H9 (cell line): ENCODE measurements at regions not wholly inside any gene's neighbourhood (a gene's known extent, or its start where the extent isn't known, plus 50 kb on each side); places are given as distances from the start of the nearest gene placed in this dataset.

Source experiments
- DNase-seq: peaks from one replicate; pipeline ENCODE4 v3.0.0-alpha.2; 2017
- H2AFZ ChIP-seq: one replicate; pipeline ENCODE4 v1.6.1; 2013; ENCODE audit warnings: mild to moderate bottlenecking, low read length, control low read depth, moderate library complexity
- H2AK5ac ChIP-seq: 2 replicates; pipeline ENCODE4 v1.6.1; 2013; ENCODE audit warnings: low read length, control low read depth, mixed read lengths; ENCODE audit not compliant: insufficient read length
- H2BK120ac ChIP-seq: one replicate; pipeline ENCODE4 v1.6.1; 2013; ENCODE audit warnings: low read depth, mild to moderate bottlenecking, low read length, control low read depth, inconsistent platforms; ENCODE audit not compliant: poor library complexity, severe bottlenecking
- H2BK12ac ChIP-seq: 2 replicates; pipeline ENCODE4 v1.6.1; 2013; ENCODE audit warnings: low read length, control low read depth, mixed read lengths, low read depth; ENCODE audit not compliant: insufficient read length
- H2BK15ac ChIP-seq: 2 replicates; pipeline ENCODE4 v1.6.1; 2013; ENCODE audit warnings: low read depth, low read length, control low read depth
- H2BK20ac ChIP-seq: one replicate; pipeline ENCODE4 v1.6.1; 2013; ENCODE audit warnings: low read depth, mild to moderate bottlenecking, low read length, control low read depth, inconsistent platforms; ENCODE audit not compliant: poor library complexity, severe bottlenecking
- H2BK5ac ChIP-seq: 2 replicates; pipeline ENCODE4 v1.6.1; 2013; ENCODE audit warnings: low read length, control low read depth, mixed read lengths; ENCODE audit not compliant: insufficient read length
- H3K14ac ChIP-seq: 2 replicates; pipeline ENCODE4 v1.6.1; 2013; ENCODE audit warnings: low read length, control low read depth; ENCODE audit not compliant: insufficient read depth
- H3K18ac ChIP-seq: 2 replicates; pipeline ENCODE4 v1.6.1; 2013; ENCODE audit warnings: low read depth, mild to moderate bottlenecking, mixed read lengths, low read length, control low read depth; ENCODE audit not compliant: insufficient read length
- H3K23ac ChIP-seq: 2 replicates; pipeline ENCODE4 v1.6.1; 2013; ENCODE audit warnings: low read length, control low read depth, mixed read lengths, low read depth; ENCODE audit not compliant: insufficient read length
- H3K23me2 ChIP-seq: 2 replicates; pipeline ENCODE4 v1.6.1; 2013; ENCODE audit warnings: low read depth, mild to moderate bottlenecking, mixed read lengths, low read length, control low read depth; ENCODE audit not compliant: insufficient read length, poor library complexity, severe bottlenecking
- H3K27ac ChIP-seq: 2 replicates; pipeline ENCODE4 v1.5.1; 2013; ENCODE audit warnings: low read length, control low read depth, mixed read lengths, low read depth; ENCODE audit not compliant: insufficient read length
- H3K27me3 ChIP-seq: 2 replicates; pipeline ENCODE4 v1.6.1; 2013; ENCODE audit warnings: low read length, control low read depth, inconsistent platforms; ENCODE audit not compliant: insufficient read depth
- H3K4ac ChIP-seq: 2 replicates; pipeline ENCODE4 v1.6.1; 2013; ENCODE audit warnings: low read depth, mild to moderate bottlenecking, control low read depth, inconsistent platforms, low read length, moderate library complexity
- H3K4me1 ChIP-seq: 2 replicates; pipeline ENCODE4 v1.6.1; 2013; ENCODE audit warnings: low read length, control low read depth, inconsistent platforms; ENCODE audit not compliant: insufficient read depth
- H3K4me2 ChIP-seq: 2 replicates; pipeline ENCODE4 v1.6.1; 2013; ENCODE audit warnings: low read length, control low read depth, mixed read lengths; ENCODE audit not compliant: insufficient read length, insufficient read depth
- H3K56ac ChIP-seq: 2 replicates; pipeline ENCODE4 v1.6.1; 2013; ENCODE audit warnings: low read depth, mild to moderate bottlenecking, mixed read lengths, low read length, control low read depth; ENCODE audit not compliant: insufficient read length
- H3K79me1 ChIP-seq: 2 replicates; pipeline ENCODE4 v1.6.1; 2013; ENCODE audit warnings: low read depth, mild to moderate bottlenecking, moderate library complexity, low read length, control low read depth, inconsistent platforms; ENCODE audit not compliant: insufficient read depth, poor library complexity, severe bottlenecking
- H3K79me2 ChIP-seq: 2 replicates; pipeline ENCODE4 v1.6.1; 2013; ENCODE audit warnings: low read length, control low read depth, inconsistent platforms; ENCODE audit not compliant: insufficient read depth
- H3K9ac ChIP-seq: 2 replicates; pipeline ENCODE4 v1.6.1; 2013; ENCODE audit warnings: low read length, control low read depth, mixed read lengths; ENCODE audit not compliant: insufficient read length; ENCODE audit errors: extremely low read depth
- H3K9me3 ChIP-seq: one replicate; pipeline ENCODE4 v1.6.1; 2013; ENCODE audit warnings: low read depth, low read length, inconsistent platforms; ENCODE audit not compliant: control insufficient read depth
- H3T11ph ChIP-seq: one replicate; pipeline ENCODE4 v1.6.1; 2013; ENCODE audit warnings: mild to moderate bottlenecking, low read length, control low read depth, inconsistent platforms
- H4K20me1 ChIP-seq: one replicate; pipeline ENCODE4 v1.6.1; 2013; ENCODE audit not compliant: control insufficient read depth, insufficient read length, insufficient read depth
- H4K5ac ChIP-seq: 2 replicates; pipeline ENCODE4 v1.6.1; 2013; ENCODE audit warnings: low read depth, mild to moderate bottlenecking, mixed read lengths, low read length, control low read depth; ENCODE audit not compliant: insufficient read length
- H4K8ac ChIP-seq: replicated peaks from 2 replicates; pipeline ENCODE4 v1.6.1; 2013; ENCODE audit warnings: low read length, control low read depth, mixed read lengths, low read depth; ENCODE audit not compliant: insufficient read length
- H4K91ac ChIP-seq: 2 replicates; pipeline ENCODE4 v1.6.1; 2013; ENCODE audit warnings: low read depth, mild to moderate bottlenecking, moderate library complexity, mixed read lengths, low read length, control low read depth; ENCODE audit not compliant: insufficient read length
- H3K27ac Mint-ChIP-seq, 3 experiments: 2 replicates in 2 of 3; 3 replicates in 1 of 3; pipeline ENCODE4 v1.8.0; 2020 to 2021; ENCODE audit warnings: mixed read lengths in 3 of 3, mild to moderate bottlenecking in 1 of 3, moderate library complexity in 1 of 3
- H3K27me3 Mint-ChIP-seq: 2 replicates; pipeline ENCODE4 v1.8.0; 2021; ENCODE audit warnings: low read depth, mild to moderate bottlenecking, moderate library complexity, mixed read lengths
- H3K36me3 Mint-ChIP-seq, 3 experiments: 2 replicates in 2 of 3; 3 replicates in 1 of 3; pipeline ENCODE4 v1.8.0; 2020 to 2021; ENCODE audit warnings: low read depth in 3 of 3, mixed read lengths in 3 of 3; ENCODE audit not compliant: insufficient read depth in 1 of 3
- H3K4me1 Mint-ChIP-seq, 2 experiments: 2 replicates each; pipeline ENCODE4 v1.8.0; 2020; ENCODE audit warnings: mixed read lengths in 2 of 2
- H3K4me3 Mint-ChIP-seq, 2 experiments: 2 replicates in 1 of 2; 3 replicates in 1 of 2; pipeline ENCODE4 v1.8.0; 2020 to 2021; ENCODE audit warnings: mild to moderate bottlenecking in 2 of 2, mixed read lengths in 2 of 2, moderate library complexity in 1 of 2
- H3K9me3 Mint-ChIP-seq, 2 experiments: 2 replicates in 1 of 2; 3 replicates in 1 of 2; pipeline ENCODE4 v1.8.0; 2020; ENCODE audit warnings: mild to moderate bottlenecking in 2 of 2, mixed read lengths in 2 of 2, moderate library complexity in 1 of 2
- WGBS: extraction: QIAGEN DNeasy Blood & Tissue Kit; methylation state at CpG from one replicate; pipeline ENCODE4 v1.1.7; 2013; ENCODE audit warnings: missing lambda C conversion rate, low lambda C conversion rate, mixed read lengths; ENCODE audit not compliant: insufficient read length; ENCODE audit errors: extremely low coverage; 5-methylcytosine and 5-hydroxymethylcytosine counted together
- TF ChIP-seq, protein P1 (sequence below): fragments of 200-600 bp; sonication (generic); conservative IDR thresholded peaks from 3 replicates; pipeline ENCODE4 v1.8.0; 2021; ENCODE audit warnings: antibody characterized with exemption, mild to moderate bottlenecking

DNA sequence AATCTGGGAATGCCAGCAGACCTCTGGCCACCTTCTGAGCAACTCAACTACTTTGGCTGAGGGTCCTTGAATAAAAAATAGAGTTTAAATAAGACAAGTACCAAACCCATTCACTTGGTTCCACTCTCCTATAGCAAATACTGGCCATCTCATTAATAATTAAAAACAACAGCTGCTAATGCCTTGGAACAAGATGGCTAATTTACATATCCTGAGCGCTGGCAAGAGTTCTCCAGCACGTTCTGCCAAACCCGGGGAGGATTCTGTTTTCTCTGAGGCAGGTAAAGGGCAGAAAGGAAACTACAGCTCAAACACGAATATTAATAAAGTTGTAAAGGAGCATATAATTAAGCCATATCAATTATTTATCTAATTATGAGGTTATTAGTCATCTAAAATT lies 1123.7 kb downstream of the TDRD15 start:
- H3K4me3 Mint-ChIP-seq: no peak overlapping the region
- H2AK5ac ChIP-seq: no peak overlapping the region
- H3T11ph ChIP-seq: no peak overlapping the region
- H3K9me3 Mint-ChIP-seq: no peaks in the 10 kb centered on the region
- TF ChIP-seq, protein P1, sequence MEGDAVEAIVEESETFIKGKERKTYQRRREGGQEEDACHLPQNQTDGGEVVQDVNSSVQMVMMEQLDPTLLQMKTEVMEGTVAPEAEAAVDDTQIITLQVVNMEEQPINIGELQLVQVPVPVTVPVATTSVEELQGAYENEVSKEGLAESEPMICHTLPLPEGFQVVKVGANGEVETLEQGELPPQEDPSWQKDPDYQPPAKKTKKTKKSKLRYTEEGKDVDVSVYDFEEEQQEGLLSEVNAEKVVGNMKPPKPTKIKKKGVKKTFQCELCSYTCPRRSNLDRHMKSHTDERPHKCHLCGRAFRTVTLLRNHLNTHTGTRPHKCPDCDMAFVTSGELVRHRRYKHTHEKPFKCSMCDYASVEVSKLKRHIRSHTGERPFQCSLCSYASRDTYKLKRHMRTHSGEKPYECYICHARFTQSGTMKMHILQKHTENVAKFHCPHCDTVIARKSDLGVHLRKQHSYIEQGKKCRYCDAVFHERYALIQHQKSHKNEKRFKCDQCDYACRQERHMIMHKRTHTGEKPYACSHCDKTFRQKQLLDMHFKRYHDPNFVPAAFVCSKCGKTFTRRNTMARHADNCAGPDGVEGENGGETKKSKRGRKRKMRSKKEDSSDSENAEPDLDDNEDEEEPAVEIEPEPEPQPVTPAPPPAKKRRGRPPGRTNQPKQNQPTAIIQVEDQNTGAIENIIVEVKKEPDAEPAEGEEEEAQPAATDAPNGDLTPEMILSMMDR: no peak
- no peak for DNase-seq
- no peak overlapping the region for H4K8ac ChIP-seq
- H2AFZ ChIP-seq: no peak overlapping the region
- H3K23ac ChIP-seq: no peak overlapping the region
- no peaks in the 10 kb centered on the region for H3K36me3 Mint-ChIP-seq
- no peak overlapping the region for H3K4ac ChIP-seq
- no peaks in the 10 kb centered on the region for H3K4me1 ChIP-seq
- H4K20me1 ChIP-seq: no peaks in the 10 kb centered on the region
- H3K27me3 Mint-ChIP-seq: no peaks in the 10 kb centered on the region
- no peaks in the 10 kb centered on the region for H3K9me3 ChIP-seq
- H2BK15ac ChIP-seq: no peak overlapping the region
- H3K23me2 ChIP-seq: no peaks in the 10 kb centered on the region
- H3K27me3 ChIP-seq: no peaks in the 10 kb centered on the region
- no peak overlapping the region for H2BK120ac ChIP-seq
- H3K27ac ChIP-seq: no peak overlapping the region
- H4K5ac ChIP-seq: no peak overlapping the region
- peaks cover 4 to 13% of the 10 kb centered on the region in 2 experiments; a peak in 3 of 4 replicates for H3K4me1 Mint-ChIP-seq
- no peaks in the 10 kb centered on the region for H3K79me1 ChIP-seq
- H3K79me2 ChIP-seq: no peaks in the 10 kb centered on the region
- no CpG with 5 or more reads among the region's 4 CpGs for WGBS
- no peak overlapping the region for H3K4me2 ChIP-seq
- H3K14ac ChIP-seq: no peak overlapping the region
- H3K27ac Mint-ChIP-seq: no peak overlapping the region; a peak in 1 of 7 replicates
- H2BK5ac ChIP-seq: no peak overlapping the region
- H2BK12ac ChIP-seq: no peak overlapping the region
- H3K56ac ChIP-seq: no peak overlapping the region
- no peak overlapping the region for H3K18ac ChIP-seq
- H2BK20ac ChIP-seq: no peak overlapping the region
- H4K91ac ChIP-seq: no peak overlapping the region
- no peak overlapping the region for H3K9ac ChIP-seq
